ENCODE measurements at regions not wholly inside any gene's neighbourhood (a gene's known extent, or its start where the extent isn't known, plus 50 kb on each side); places are given as distances from the start of the nearest gene placed in this dataset.
"Not testable (repeated sequence)": the region's sequence is repeated elsewhere in the genome, so short reads cannot be mapped to it uniquely, and the experiment has no call there.

GRCh38 chr1:115452600-115453329 is 114.7 kb upstream of the NGF start:
- no peak for DNase-seq (ENCODE audit: low spot score)

GRCh38 chr1:115450501-115451040 is 112.5 kb upstream of the NGF start:
- no peak for DNase-seq (ENCODE audit: low spot score)

GRCh38 chr1:115448282-115449044 is 110.4 kb upstream of the NGF start:
- no peak for DNase-seq (ENCODE audit: low spot score)

- DNase-seq (ENCODE audit: low spot score): no peak
Measured at GRCh38 chr1:115447672-115448071, 109.6 kb upstream of the NGF start.

GRCh38 chr1:115445090-115445489 is 107.0 kb upstream of the NGF start:
- DNase-seq (ENCODE audit: low spot score): no peak

GRCh38 chr1:115440733-115441132 is 102.7 kb upstream of the NGF start:
- no peak for DNase-seq (ENCODE audit: low spot score)

GRCh38 chr1:115439520-115439919 is 101.5 kb upstream of the NGF start:
- DNase-seq (ENCODE audit: low spot score): not testable (repeated sequence)

- DNase-seq (ENCODE audit: low spot score): no peak
Measured at GRCh38 chr1:115437196-115437595, 99.1 kb upstream of the NGF start.

- no peak for DNase-seq (ENCODE audit: low spot score)
Measured at GRCh38 chr1:115436596-115436995, 98.5 kb upstream of the NGF start.

GRCh38 chr1:115433483-115433882 is 95.4 kb upstream of the NGF start:
- no peak for DNase-seq (ENCODE audit: low spot score)

GRCh38 chr1:115432061-115432460 is 94.0 kb upstream of the NGF start:
- DNase-seq (ENCODE audit: low spot score): no peak

GRCh38 chr1:115430441-115431158 is 92.6 kb upstream of the NGF start:
- DNase-seq (ENCODE audit: low spot score): peak; percentile 89

GRCh38 chr1:115429884-115430283 is 91.8 kb upstream of the NGF start:
- peak; percentile 7 for DNase-seq (ENCODE audit: low spot score)

- peak; percentile 25 for DNase-seq (ENCODE audit: low spot score)
Measured at GRCh38 chr1:115429241-115429640, 91.2 kb upstream of the NGF start.

- DNase-seq (ENCODE audit: low spot score): peak; percentile 2
Measured at GRCh38 chr1:115428676-115429075, 90.6 kb upstream of the NGF start.

- no peak for DNase-seq (ENCODE audit: low spot score)
Measured at GRCh38 chr1:115428256-115428655, 90.2 kb upstream of the NGF start.

- no peak for DNase-seq (ENCODE audit: low spot score)
Measured at GRCh38 chr1:115426956-115427355, 88.9 kb upstream of the NGF start.

GRCh38 chr1:115426231-115426771 is 88.3 kb upstream of the NGF start:
- DNase-seq (ENCODE audit: low spot score): no peak

- no peak for DNase-seq (ENCODE audit: low spot score)
Measured at GRCh38 chr1:115425442-115425841, 87.4 kb upstream of the NGF start.

GRCh38 chr1:115423776-115424175 is 85.7 kb upstream of the NGF start:
- no peak for DNase-seq (ENCODE audit: low spot score)

GRCh38 chr1:115419571-115419970 is 81.5 kb upstream of the NGF start:
- no peak for DNase-seq (ENCODE audit: low spot score)

- DNase-seq (ENCODE audit: low spot score): no peak
Measured at GRCh38 chr1:115413621-115414020, 75.6 kb upstream of the NGF start.

Measured in RKO (cell line).